Liver (tissue), 8 donors: ENCODE measurements at regions not wholly inside any gene's neighbourhood (a gene's known extent, or its start where the extent isn't known, plus 50 kb on each side); places are given as distances from the start of the nearest gene placed in this dataset.

Experiments
- DNase-seq: peaks from one replicate; pipeline ENCODE4 v3.0.0-alpha.2; 2017; ENCODE audit warnings: low spot score
- H3K27ac ChIP-seq, 2 donors: one replicate each; pipeline ENCODE4 v1.7.0; 2013; ENCODE audit warnings: inconsistent platforms in 2 of 2, low read length in 2 of 2, control low read depth in 1 of 2, low read depth in 1 of 2, mild to moderate bottlenecking in 1 of 2
- H3K27me3 ChIP-seq, 4 donors: one replicate each; pipeline versions ENCODE4 v1.6.1 to v1.7.0; 2013; ENCODE audit warnings: low read length in 3 of 4, inconsistent platforms in 1 of 4, mild to moderate bottlenecking in 1 of 4, moderate library complexity in 1 of 4; ENCODE audit not compliant: control insufficient read depth in 4 of 4, insufficient read depth in 4 of 4
- H3K36me3 ChIP-seq, 4 donors: one replicate each; pipeline versions ENCODE4 v1.6.1 to v1.7.0; 2013; ENCODE audit warnings: low read length in 3 of 4, mild to moderate bottlenecking in 3 of 4, low read depth in 1 of 4, moderate library complexity in 1 of 4; ENCODE audit not compliant: control insufficient read depth in 4 of 4, insufficient read depth in 3 of 4
- H3K4me1 ChIP-seq, 4 donors: one replicate each; pipeline versions ENCODE4 v1.6.1 to v1.7.0; 2013; ENCODE audit warnings: low read length in 3 of 4, mild to moderate bottlenecking in 3 of 4, moderate library complexity in 1 of 4; ENCODE audit not compliant: control insufficient read depth in 4 of 4, insufficient read depth in 4 of 4
- H3K4me3 ChIP-seq, 3 donors: one replicate each; pipeline versions ENCODE4 v1.6.1 to v1.7.0; 2013; ENCODE audit warnings: low read length in 3 of 3, control low read depth in 1 of 3, low read depth in 1 of 3, mild to moderate bottlenecking in 1 of 3
- H3K9ac ChIP-seq, 2 donors: one replicate each; pipeline ENCODE4 v1.7.0; 2013; ENCODE audit warnings: low read length in 2 of 2, mild to moderate bottlenecking in 2 of 2, moderate library complexity in 2 of 2, control low read depth in 1 of 2, low read depth in 1 of 2
- H3K9me3 ChIP-seq, 4 donors: one replicate each; pipeline versions ENCODE4 v1.6.1 to v1.7.0; 2013; ENCODE audit warnings: low read length in 3 of 4; ENCODE audit not compliant: control insufficient read depth in 4 of 4
- ATF3 ChIP-seq: IDR thresholded peaks from 2 replicates; pipeline ENCODE4 v1.6.1; 2016; ENCODE audit warnings: antibody characterized with exemption
- CTCF ChIP-seq: fragments of 150-350 bp; IDR thresholded peaks from 2 replicates; pipeline ENCODE4 v1.5.1; 2017; ENCODE audit warnings: improper control_type of control experiment, low read depth, low read length; ENCODE audit not compliant: missing input control
- FOXA1 ChIP-seq: IDR thresholded peaks from 2 replicates; pipeline ENCODE4 v1.6.1; 2016; ENCODE audit warnings: antibody characterized with exemption
- FOXA2 ChIP-seq: IDR thresholded peaks from 2 replicates; pipeline ENCODE4 v1.6.1; 2016; ENCODE audit warnings: antibody characterized with exemption
- GABPA ChIP-seq, 2 donors: IDR thresholded peaks in 1 of 2; conservative IDR thresholded peaks in 1 of 2; 2 replicates each; pipeline ENCODE4 v1.6.1; 2016; ENCODE audit warnings: antibody characterized with exemption in 2 of 2, mild to moderate bottlenecking in 1 of 2, moderate library complexity in 1 of 2
- HNF4A ChIP-seq, 2 donors: conservative IDR thresholded peaks; 2 replicates each; pipeline ENCODE4 v1.6.1; 2016; ENCODE audit warnings: antibody characterized with exemption in 2 of 2, mild to moderate bottlenecking in 2 of 2
- JUND ChIP-seq, 2 donors: IDR thresholded peaks; 2 replicates each; pipeline ENCODE4 v1.6.1; 2016; ENCODE audit warnings: antibody characterized with exemption in 2 of 2
- NR2F2 ChIP-seq: IDR thresholded peaks from 2 replicates; pipeline ENCODE4 v1.6.1; 2016; ENCODE audit warnings: antibody characterized with exemption
- RAD21 ChIP-seq, 2 donors: IDR thresholded peaks; 2 replicates each; pipeline ENCODE4 v1.6.1; 2016; ENCODE audit warnings: antibody characterized with exemption in 2 of 2, mild to moderate bottlenecking in 2 of 2
- RXRA ChIP-seq, 2 donors: IDR thresholded peaks; 2 replicates each; pipeline ENCODE4 v1.6.1; 2017 to 2018; ENCODE audit warnings: antibody characterized with exemption in 2 of 2, mild to moderate bottlenecking in 1 of 2
- TAF1 ChIP-seq: conservative IDR thresholded peaks from 2 replicates; pipeline ENCODE4 v1.6.1; 2016; ENCODE audit warnings: antibody characterized with exemption, mild to moderate bottlenecking
- YY1 ChIP-seq: IDR thresholded peaks from 2 replicates; pipeline ENCODE4 v1.6.1; 2016; ENCODE audit warnings: antibody characterized with exemption, mild to moderate bottlenecking
- ZBTB33 ChIP-seq: IDR thresholded peaks from 2 replicates; pipeline ENCODE4 v1.6.1; 2016; ENCODE audit warnings: antibody characterized with exemption
- WGBS: extraction: QIAGEN DNeasy Blood & Tissue Kit; methylation state at CpG from one replicate; pipeline ENCODE4 v1.1.7; 2013; 5-methylcytosine and 5-hydroxymethylcytosine counted together
- TF ChIP-seq, protein P1 (sequence below): IDR thresholded peaks from 2 replicates; pipeline ENCODE4 v1.6.1; 2016; ENCODE audit warnings: antibody characterized with exemption, mild to moderate bottlenecking
- TF ChIP-seq, protein P2 (sequence below): IDR thresholded peaks from 2 replicates; pipeline ENCODE4 v1.6.1; 2016; ENCODE audit warnings: antibody characterized with exemption
- donor health status: healthy.
- donor health status: healthy.
- donor health status: healthy.
- donor health status: healthy.
- donor health status: healthy.

- no peak overlapping the region for H3K4me3 ChIP-seq
- H3K27ac ChIP-seq = no peak overlapping the region
- no peak overlapping the region for H3K9ac ChIP-seq
- H3K36me3 ChIP-seq = no peaks in the 10 kb centered on the region
- no peaks in the 10 kb centered on the region for H3K4me1 ChIP-seq
- no peak for DNase-seq
- no peaks in the 10 kb centered on the region for H3K9me3 ChIP-seq
- H3K27me3 ChIP-seq = peaks cover 0 to 3% (median 0%) of the 10 kb centered on the region in 4 donors
- 89% methylated on average over 6 of the region's 6 CpGs for WGBS
- TF ChIP-seq RXRA (IDR thresholded peaks at IDR 0.05) = no peak
- no peak for TF ChIP-seq ATF3
- TF ChIP-seq FOXA2 = no peak
- TF ChIP-seq GABPA (IDR thresholded peaks at IDR 0.05 in 1 of 2, conservative IDR thresholded peaks at IDR 0.05 in 1 of 2) = no peak
- TF ChIP-seq RAD21 (IDR thresholded peaks at IDR 0.05) = no peak
- no peak for TF ChIP-seq FOXA1
- no peak for TF ChIP-seq YY1
- no peak for TF ChIP-seq NR2F2
- no peak for TF ChIP-seq ZBTB33
- TF ChIP-seq TAF1 = no peak
- TF ChIP-seq JUND (IDR thresholded peaks at IDR 0.05) = no peak
- TF ChIP-seq, protein P1, sequence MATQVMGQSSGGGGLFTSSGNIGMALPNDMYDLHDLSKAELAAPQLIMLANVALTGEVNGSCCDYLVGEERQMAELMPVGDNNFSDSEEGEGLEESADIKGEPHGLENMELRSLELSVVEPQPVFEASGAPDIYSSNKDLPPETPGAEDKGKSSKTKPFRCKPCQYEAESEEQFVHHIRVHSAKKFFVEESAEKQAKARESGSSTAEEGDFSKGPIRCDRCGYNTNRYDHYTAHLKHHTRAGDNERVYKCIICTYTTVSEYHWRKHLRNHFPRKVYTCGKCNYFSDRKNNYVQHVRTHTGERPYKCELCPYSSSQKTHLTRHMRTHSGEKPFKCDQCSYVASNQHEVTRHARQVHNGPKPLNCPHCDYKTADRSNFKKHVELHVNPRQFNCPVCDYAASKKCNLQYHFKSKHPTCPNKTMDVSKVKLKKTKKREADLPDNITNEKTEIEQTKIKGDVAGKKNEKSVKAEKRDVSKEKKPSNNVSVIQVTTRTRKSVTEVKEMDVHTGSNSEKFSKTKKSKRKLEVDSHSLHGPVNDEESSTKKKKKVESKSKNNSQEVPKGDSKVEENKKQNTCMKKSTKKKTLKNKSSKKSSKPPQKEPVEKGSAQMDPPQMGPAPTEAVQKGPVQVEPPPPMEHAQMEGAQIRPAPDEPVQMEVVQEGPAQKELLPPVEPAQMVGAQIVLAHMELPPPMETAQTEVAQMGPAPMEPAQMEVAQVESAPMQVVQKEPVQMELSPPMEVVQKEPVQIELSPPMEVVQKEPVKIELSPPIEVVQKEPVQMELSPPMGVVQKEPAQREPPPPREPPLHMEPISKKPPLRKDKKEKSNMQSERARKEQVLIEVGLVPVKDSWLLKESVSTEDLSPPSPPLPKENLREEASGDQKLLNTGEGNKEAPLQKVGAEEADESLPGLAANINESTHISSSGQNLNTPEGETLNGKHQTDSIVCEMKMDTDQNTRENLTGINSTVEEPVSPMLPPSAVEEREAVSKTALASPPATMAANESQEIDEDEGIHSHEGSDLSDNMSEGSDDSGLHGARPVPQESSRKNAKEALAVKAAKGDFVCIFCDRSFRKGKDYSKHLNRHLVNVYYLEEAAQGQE = no peak
- no peak for TF ChIP-seq HNF4A (conservative IDR thresholded peaks at IDR 0.05)
- TF ChIP-seq CTCF = no peak
- TF ChIP-seq, protein P2, sequence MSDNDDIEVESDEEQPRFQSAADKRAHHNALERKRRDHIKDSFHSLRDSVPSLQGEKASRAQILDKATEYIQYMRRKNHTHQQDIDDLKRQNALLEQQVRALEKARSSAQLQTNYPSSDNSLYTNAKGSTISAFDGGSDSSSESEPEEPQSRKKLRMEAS = no peak
These were observed 49.9 kb upstream of the STUM start for GRCh38 chr1:226498640-226499008.
